Endothelial cell (in vitro differentiated cells): ENCODE measurements at regions not wholly inside any gene's neighbourhood (a gene's known extent, or its start where the extent isn't known, plus 50 kb on each side); places are given as distances from the start of the nearest gene placed in this dataset.

Source experiments
- DNase-seq: peaks from one replicate; pipeline ENCODE4 v3.0.0; 2021; ENCODE audit warnings: low spot score
- H3K27ac Mint-ChIP-seq: one replicate; pipeline ENCODE4 v1.8.0; 2021; ENCODE audit warnings: mixed read lengths, inconsistent platforms; ENCODE audit not compliant: unreplicated experiment
- H3K27me3 Mint-ChIP-seq: one replicate; pipeline ENCODE4 v1.8.0; 2021; ENCODE audit warnings: mild to moderate bottlenecking, moderate library complexity, mixed read lengths, inconsistent platforms; ENCODE audit not compliant: unreplicated experiment
- H3K36me3 Mint-ChIP-seq: one replicate; pipeline ENCODE4 v1.8.0; 2021; ENCODE audit warnings: mild to moderate bottlenecking, low read depth, mixed read lengths, inconsistent platforms; ENCODE audit not compliant: unreplicated experiment
- H3K4me1 Mint-ChIP-seq: one replicate; pipeline ENCODE4 v1.8.0; 2021; ENCODE audit warnings: mild to moderate bottlenecking, mixed read lengths, inconsistent platforms; ENCODE audit not compliant: unreplicated experiment
- H3K4me3 Mint-ChIP-seq: one replicate; pipeline ENCODE4 v1.8.0; 2021; ENCODE audit warnings: mild to moderate bottlenecking, mixed read lengths, inconsistent platforms; ENCODE audit not compliant: unreplicated experiment
- H3K9me3 Mint-ChIP-seq: one replicate; pipeline ENCODE4 v1.8.0; 2021; ENCODE audit warnings: mixed read lengths, inconsistent platforms; ENCODE audit not compliant: unreplicated experiment
- CTCF ChIP-seq: fragments of 200-600 bp; sonication (generic); IDR thresholded peaks from one replicate; pipeline ENCODE4 v1.5.0; 2021; ENCODE audit warnings: antibody characterized with exemption; ENCODE audit not compliant: unreplicated experiment

DNA sequence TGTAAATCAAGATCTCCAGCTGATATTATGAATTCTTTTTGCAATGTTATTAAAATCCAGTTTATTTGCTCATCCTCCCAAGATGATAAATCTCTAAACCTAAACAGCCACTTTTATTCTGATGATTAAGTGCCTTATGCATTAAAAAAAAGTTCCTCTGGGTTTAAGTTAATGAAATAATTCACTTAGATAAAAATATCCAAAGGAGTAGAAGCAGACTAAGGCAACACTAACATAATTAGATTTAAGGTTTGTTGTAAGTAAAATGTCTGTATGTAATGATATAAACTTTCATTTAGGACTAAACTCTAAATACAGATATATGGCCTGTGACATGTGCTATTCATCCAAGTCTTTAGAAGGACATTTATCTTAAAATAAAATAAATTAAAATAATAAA is 457.2 kb downstream of the TENT5A start:
- H3K27me3 Mint-ChIP-seq: no peaks in the 10 kb centered on the region
- no peaks in the 10 kb centered on the region for H3K4me1 Mint-ChIP-seq
- no peak overlapping the region for H3K27ac Mint-ChIP-seq
- TF ChIP-seq CTCF: no peak
- no peaks in the 10 kb centered on the region for H3K36me3 Mint-ChIP-seq
- no peaks in the 10 kb centered on the region for H3K9me3 Mint-ChIP-seq
- DNase-seq: no peak
- H3K4me3 Mint-ChIP-seq: no peak overlapping the region

DNA sequence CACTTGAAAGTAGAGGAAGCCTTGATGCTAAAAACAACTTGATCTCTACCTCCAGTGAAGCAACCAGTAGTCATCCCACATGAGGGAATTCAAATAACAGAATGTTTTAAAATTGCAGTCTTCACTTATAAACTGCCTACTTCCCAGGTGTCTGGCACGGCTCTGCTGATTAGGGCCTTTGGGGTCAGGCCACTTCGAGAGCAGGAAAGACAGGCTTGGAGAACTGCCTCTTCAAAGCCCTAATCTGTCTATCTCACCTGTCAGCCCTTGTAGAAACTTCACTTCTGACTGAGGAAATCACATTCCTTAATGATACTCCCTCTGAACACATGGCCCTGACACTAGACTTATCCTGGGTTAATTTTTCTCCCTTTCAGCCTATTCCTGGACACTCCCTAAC is 458.6 kb downstream of the TENT5A start:
- H3K4me1 Mint-ChIP-seq: no peaks in the 10 kb centered on the region
- no peak overlapping the region for H3K27ac Mint-ChIP-seq

DNA sequence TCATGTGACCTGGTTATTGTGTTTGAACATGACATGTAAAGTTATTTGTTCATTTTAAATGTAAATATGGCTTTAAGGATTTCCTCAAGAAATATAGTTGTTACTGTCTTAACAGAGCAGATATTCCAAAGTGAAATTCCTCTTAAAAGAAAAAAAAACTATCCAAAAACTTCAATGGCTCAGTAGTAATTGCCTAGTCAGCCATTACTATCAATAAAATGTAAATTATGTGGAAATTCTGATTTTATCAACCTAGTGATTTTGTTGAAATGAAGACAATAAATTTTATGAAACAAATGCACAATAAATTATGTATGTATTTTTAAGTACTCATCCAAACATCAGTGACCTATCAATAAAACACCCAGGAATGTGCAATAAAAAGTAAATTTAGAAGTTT is 463.3 kb downstream of the TENT5A start:
- H3K27me3 Mint-ChIP-seq: no peaks in the 10 kb centered on the region
- no peak overlapping the region for H3K27ac Mint-ChIP-seq
- H3K9me3 Mint-ChIP-seq: no peaks in the 10 kb centered on the region
- H3K36me3 Mint-ChIP-seq: no peaks in the 10 kb centered on the region
- no peak overlapping the region for H3K4me3 Mint-ChIP-seq
- no peaks in the 10 kb centered on the region for H3K4me1 Mint-ChIP-seq
- no peak for DNase-seq
- TF ChIP-seq CTCF: no peak

More for the DNA sequence above, 458.6 kb downstream of the TENT5A start:
- TF ChIP-seq CTCF: no peak
- DNase-seq: no peak
- H3K9me3 Mint-ChIP-seq: no peaks in the 10 kb centered on the region
- no peaks in the 10 kb centered on the region for H3K36me3 Mint-ChIP-seq
- no peak overlapping the region for H3K4me3 Mint-ChIP-seq
- H3K27me3 Mint-ChIP-seq: no peaks in the 10 kb centered on the region

GRCh38 chr6:81265106-81265505 is 487.4 kb downstream of the TENT5A start:
- no peaks in the 10 kb centered on the region for H3K9me3 Mint-ChIP-seq
- H3K4me3 Mint-ChIP-seq: no peak overlapping the region
- DNase-seq: no peak
- H3K27ac Mint-ChIP-seq: no peak overlapping the region
- no peaks in the 10 kb centered on the region for H3K36me3 Mint-ChIP-seq
- H3K4me1 Mint-ChIP-seq: no peaks in the 10 kb centered on the region
- no peak for TF ChIP-seq CTCF
- peaks cover 2% of the 10 kb centered on the region for H3K27me3 Mint-ChIP-seq

- Mint-ChIP-seq H3K4me3 (no peak overlapping the region), H3K27ac (no peak overlapping the region), H3K4me1 (no peaks in the 10 kb centered on the region), H3K27me3 (no peaks in the 10 kb centered on the region), H3K9me3 (no peaks in the 10 kb centered on the region), H3K36me3 (no peaks in the 10 kb centered on the region)
- DNase-seq: no peak
- no peak for TF ChIP-seq CTCF
These were observed 488.8 kb downstream of the TENT5A start for GRCh38 chr6:81263531-81264168.
